IMR-90 (cell line): ENCODE measurements at regions not wholly inside any gene's neighbourhood (a gene's known extent, or its start where the extent isn't known, plus 50 kb on each side); places are given as distances from the start of the nearest gene placed in this dataset.

Source experiments
- ATAC-seq: fragments of 200-7000 bp; cut with Tn5 transposase; 2 replicates; pipeline ENCODE4 v1.9.1; 2020; ENCODE audit warnings: low read depth, mild to moderate bottlenecking, moderate library complexity
- BruUV-seq: library from RNA; stranded (reverse); fragments of 400-500 nt; replicated peaks from 2 replicates; lab custom pipeline; 2021; lab: Mats Ljungman, UMichigan
- CTCF ChIA-PET: fragments of 300-600 bp; formaldehyde crosslinking; extraction: SDS; loops from one replicate; lab custom pipeline; 2021; ENCODE audit warnings: antibody characterized with exemption; lab: Yijun Ruan, JAX
- POLR2A ChIA-PET: fragments of 300-600 bp; sonication (Branson Sonifier 250); formaldehyde crosslinking; loops from one replicate; lab custom pipeline; 2022; ENCODE audit warnings: antibody characterized with exemption; ENCODE audit not compliant: unreplicated experiment; lab: Charles Lee
- DNase-seq: peaks from one replicate; pipeline ENCODE4 v3.0.0; 2013
- H2AFZ ChIP-seq: replicated peaks from 2 replicates; pipeline ENCODE3; 2013; ENCODE audit warnings: low read length, mild to moderate bottlenecking; ENCODE audit not compliant: poor library complexity
- H2AK5ac ChIP-seq: 2 replicates; pipeline ENCODE4 v1.6.1; 2013; ENCODE audit warnings: low read depth, low read length, inconsistent platforms
- H2AK9ac ChIP-seq: replicated peaks from 2 replicates; pipeline ENCODE3; 2013; ENCODE audit warnings: mild to moderate bottlenecking, low read depth, low read length, moderate library complexity; ENCODE audit not compliant: poor library complexity
- H2BK120ac ChIP-seq: 2 replicates; pipeline ENCODE4 v1.6.1; 2013; ENCODE audit warnings: low read depth, low read length, inconsistent platforms
- H2BK15ac ChIP-seq: 3 replicates; pipeline ENCODE4 v1.6.1; 2013; ENCODE audit warnings: low read depth, low read length, inconsistent platforms
- H2BK20ac ChIP-seq: 2 replicates; pipeline ENCODE4 v1.6.1; 2013; ENCODE audit warnings: low read depth, mild to moderate bottlenecking, inconsistent platforms, low read length, moderate library complexity
- H2BK5ac ChIP-seq: 2 replicates; pipeline ENCODE4 v1.6.1; 2013; ENCODE audit warnings: mild to moderate bottlenecking, low read depth, low read length, inconsistent platforms; ENCODE audit not compliant: poor library complexity, severe bottlenecking
- H3K14ac ChIP-seq: replicated peaks from 2 replicates; pipeline ENCODE4 v1.6.1; 2013; ENCODE audit warnings: low read depth, low read length, inconsistent platforms
- H3K18ac ChIP-seq: 2 replicates; pipeline ENCODE4 v1.6.1; 2013; ENCODE audit warnings: low read depth, low read length, control low read depth
- H3K23ac ChIP-seq: 2 replicates; pipeline ENCODE4 v1.6.1; 2013; ENCODE audit warnings: low read depth, low read length, inconsistent platforms
- H3K27ac ChIP-seq: 2 replicates; pipeline ENCODE4 v1.5.1; 2013; ENCODE audit warnings: mild to moderate bottlenecking, control low read depth, low read length; ENCODE audit not compliant: insufficient read depth
- H3K27me3 ChIP-seq: 2 replicates; pipeline ENCODE4 v1.6.1; 2013; ENCODE audit warnings: low read length; ENCODE audit not compliant: control insufficient read depth, insufficient read depth
- H3K36me3 ChIP-seq: 2 replicates; pipeline ENCODE4 v1.6.1; 2013; ENCODE audit warnings: low read length, mixed read lengths; ENCODE audit not compliant: control insufficient read depth, insufficient read depth
- H3K4ac ChIP-seq: 2 replicates; pipeline ENCODE4 v1.6.1; 2013; ENCODE audit warnings: low read depth, low read length, inconsistent platforms
- H3K4me1 ChIP-seq: 2 replicates; pipeline ENCODE4 v1.6.1; 2013; ENCODE audit warnings: low read length, mixed read lengths; ENCODE audit not compliant: control insufficient read depth, insufficient read depth
- H3K4me2 ChIP-seq: 2 replicates; pipeline ENCODE4 v1.6.1; 2013; ENCODE audit warnings: low read depth, mild to moderate bottlenecking, control low read depth, low read length, moderate library complexity
- H3K4me3 ChIP-seq: 2 replicates; pipeline ENCODE4 v1.5.1; 2013; ENCODE audit warnings: low read depth, mild to moderate bottlenecking, control low read depth, low read length, moderate library complexity; ENCODE audit not compliant: insufficient read depth
- H3K56ac ChIP-seq: 2 replicates; pipeline ENCODE4 v1.6.1; 2013; ENCODE audit warnings: low read length, inconsistent platforms; ENCODE audit not compliant: insufficient read depth; ENCODE audit errors: extremely low read depth
- H3K79me1 ChIP-seq, 2 experiments: 2 replicates each; pipeline ENCODE4 v1.6.1; 2013; ENCODE audit warnings: low read length in 2 of 2, inconsistent platforms in 1 of 2, low read depth in 1 of 2
- H3K9ac ChIP-seq: 2 replicates; pipeline ENCODE4 v1.6.1; 2013; ENCODE audit warnings: low read depth, low read length, control low read depth
- H3K9me1 ChIP-seq: 2 replicates; pipeline ENCODE4 v1.6.1; 2013; ENCODE audit warnings: low read length, inconsistent platforms; ENCODE audit not compliant: insufficient read depth
- H3K9me3 ChIP-seq: 2 replicates; pipeline ENCODE4 v1.6.1; 2013; ENCODE audit warnings: low read length; ENCODE audit not compliant: control insufficient read depth, insufficient read depth
- H4K20me1 ChIP-seq: 2 replicates; pipeline ENCODE4 v1.6.1; 2013; ENCODE audit warnings: low read length, inconsistent platforms; ENCODE audit not compliant: insufficient read depth
- H4K5ac ChIP-seq: 2 replicates; pipeline ENCODE4 v1.6.1; 2013; ENCODE audit warnings: mild to moderate bottlenecking, low read depth, low read length, control low read depth
- H4K8ac ChIP-seq, 2 experiments: 2 replicates each; pipeline ENCODE4 v1.6.1; 2013; ENCODE audit warnings: low read depth in 2 of 2, low read length in 2 of 2, control low read depth in 1 of 2, inconsistent platforms in 1 of 2
- H4K91ac ChIP-seq: 2 replicates; pipeline ENCODE4 v1.6.1; 2013; ENCODE audit warnings: low read depth, low read length, inconsistent platforms; ENCODE audit not compliant: insufficient read depth
- BHLHE40 ChIP-seq: fragments of 150-350 bp; IDR thresholded peaks from 2 replicates; pipeline ENCODE4 v1.6.1; 2016; ENCODE audit warnings: mild to moderate bottlenecking, low read depth, low read length
- CEBPB ChIP-seq: IDR thresholded peaks from 2 replicates; pipeline ENCODE4 v1.6.1; 2012; ENCODE audit warnings: low read depth, low read length, improper control_type of control experiment
- CHD1 ChIP-seq: IDR thresholded peaks from 2 replicates; pipeline ENCODE4 v1.6.1; 2012; ENCODE audit warnings: low read depth, low read length, improper control_type of control experiment
- FOS ChIP-seq: fragments of 150-350 bp; IDR thresholded peaks from 2 replicates; pipeline ENCODE4 v1.6.1; 2016; ENCODE audit warnings: low read depth, low read length
- MAFK ChIP-seq: IDR thresholded peaks from 2 replicates; pipeline ENCODE4 v1.6.1; 2012; ENCODE audit warnings: low read depth, low read length, improper control_type of control experiment
- MAZ ChIP-seq: IDR thresholded peaks from 2 replicates; pipeline ENCODE4 v1.6.1; 2012; ENCODE audit warnings: low read depth, mild to moderate bottlenecking, low read length, improper control_type of control experiment, moderate library complexity, borderline replicate concordance
- MXI1 ChIP-seq: IDR thresholded peaks from 2 replicates; pipeline ENCODE4 v1.6.1; 2012; ENCODE audit warnings: low read depth, mild to moderate bottlenecking, low read length, moderate library complexity, borderline replicate concordance
- NFE2L2 ChIP-seq: fragments of 150-350 bp; IDR thresholded peaks from 2 replicates; pipeline ENCODE4 v1.6.1; 2016; ENCODE audit warnings: low read depth, mild to moderate bottlenecking, low read length
- RCOR1 ChIP-seq: IDR thresholded peaks from 2 replicates; pipeline ENCODE4 v1.6.1; 2012; ENCODE audit warnings: mild to moderate bottlenecking, low read length, improper control_type of control experiment; ENCODE audit not compliant: insufficient replicate concordance
- RFX5 ChIP-seq: IDR thresholded peaks from 2 replicates; pipeline ENCODE4 v1.8.0; 2012; ENCODE audit warnings: low read depth, mild to moderate bottlenecking, low read length, moderate library complexity
- SMC3 ChIP-seq: fragments of 150-350 bp; IDR thresholded peaks from 2 replicates; pipeline ENCODE4 v1.6.1; 2016; ENCODE audit warnings: low read depth, mild to moderate bottlenecking, antibody characterized with exemption, low read length, moderate library complexity
- WGBS, 2 experiments: methylation state at CpG; one replicate each; pipeline versions ENCODE4 v1.1.5 to v1.1.7; 2013; ENCODE audit warnings: missing lambda C conversion rate in 2 of 2; ENCODE audit not compliant: insufficient read length in 1 of 2; ENCODE audit errors: extremely low coverage in 2 of 2; 5-methylcytosine and 5-hydroxymethylcytosine counted together
- dilution Hi-C: fragments of 300-500 bp; cut with HindIII; formaldehyde crosslinking; loops from one replicate; pipeline ENCODE4 v1.14.3; 2018; ENCODE audit warnings: low sequenced_read_pairs; ENCODE audit not compliant: unreplicated experiment
- in situ Hi-C: fragments of 300-500 bp; cut with MboI; formaldehyde crosslinking; loops from 3 replicates; pipeline ENCODE4 v1.14.3; 2019; ENCODE audit warnings: low sequenced_read_pairs, inconsistent platforms, mixed read lengths
- intact Hi-C: fragments of 100-400 bp; cut with micrococcal nuclease; formaldehyde crosslinking; loops from 2 replicates; pipeline ENCODE4 v1.10.0; 2022
- TF ChIP-seq, protein P1 (sequence below): fragments of 150-350 bp; IDR thresholded peaks from 2 replicates; pipeline ENCODE4 v1.6.1; 2016; ENCODE audit warnings: low read depth, mild to moderate bottlenecking, low read length, moderate library complexity, borderline replicate concordance
- TF ChIP-seq, protein P2 (sequence below): fragments of 150-350 bp; IDR thresholded peaks from 2 replicates; pipeline ENCODE4 v1.6.1; 2017; ENCODE audit warnings: mild to moderate bottlenecking, antibody characterized with exemption, low read length, low read depth
- TF ChIP-seq, protein P3 (sequence below): conservative IDR thresholded peaks from 2 replicates; pipeline ENCODE4 v1.5.1; 2012; ENCODE audit warnings: mild to moderate bottlenecking, low read depth, low read length, improper control_type of control experiment

DNA sequence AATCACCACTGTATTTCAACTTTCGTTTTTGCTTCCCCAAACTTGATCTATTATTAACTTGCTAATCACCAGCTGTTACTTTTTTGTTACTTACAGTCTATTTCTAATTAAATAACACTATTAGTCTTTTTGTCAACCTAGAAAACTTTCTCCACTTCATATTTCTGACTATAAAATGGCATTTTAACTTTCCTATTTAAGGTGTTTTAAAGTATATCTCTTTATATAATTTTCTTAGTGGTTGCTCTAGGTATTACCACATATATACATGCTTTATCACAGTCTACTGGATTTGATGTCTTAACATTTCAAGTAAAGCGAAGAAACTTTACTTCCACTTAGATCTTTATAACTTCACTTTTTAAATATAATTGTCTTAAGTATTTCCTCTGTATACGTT, 421.2 kb downstream of the DCAF12L2 start:
- H2BK15ac ChIP-seq: no peak overlapping the region
- no peak overlapping the region for H2BK120ac ChIP-seq
- no peak overlapping the region for H2BK20ac ChIP-seq
- no peak overlapping the region for H2BK5ac ChIP-seq
- no peaks in the 10 kb centered on the region for H3K9me1 ChIP-seq
- no peak overlapping the region for H3K9ac ChIP-seq
- H4K5ac ChIP-seq: no peak overlapping the region
- H3K23ac ChIP-seq: no peak overlapping the region
- H3K18ac ChIP-seq: no peak overlapping the region
- POLR2A ChIA-PET: no interaction called here
- H3K14ac ChIP-seq: no peak overlapping the region
- no peaks in the 10 kb centered on the region for H3K36me3 ChIP-seq
- H3K4me2 ChIP-seq: no peak overlapping the region
- in situ Hi-C loops (no loop called here), intact Hi-C loops (no loop called here), dilution Hi-C loops (no loop called here)
- H3K4me3 ChIP-seq: no peak overlapping the region
- no peak for ATAC-seq
- no peak overlapping the region for H4K91ac ChIP-seq
- no peak overlapping the region for H2AK5ac ChIP-seq
- no peak overlapping the region for H3K4ac ChIP-seq
- H2AK9ac ChIP-seq: no peak overlapping the region
- no peaks in the 10 kb centered on the region for H3K27me3 ChIP-seq
- H2AFZ ChIP-seq: no peak overlapping the region
- H4K20me1 ChIP-seq: no peaks in the 10 kb centered on the region
- H3K9me3 ChIP-seq: no peaks in the 10 kb centered on the region
- CTCF ChIA-PET: no interaction called here
- no peak overlapping the region for H4K8ac ChIP-seq
- TF ChIP-seq BHLHE40 (no peak), RCOR1 (no peak), SMC3 (no peak), CHD1 (no peak), CEBPB (no peak), MAFK (no peak), NFE2L2 (no peak), MXI1 (no peak), FOS (no peak), MAZ (no peak), RFX5 (no peak)
- TF ChIP-seq, protein P1, sequence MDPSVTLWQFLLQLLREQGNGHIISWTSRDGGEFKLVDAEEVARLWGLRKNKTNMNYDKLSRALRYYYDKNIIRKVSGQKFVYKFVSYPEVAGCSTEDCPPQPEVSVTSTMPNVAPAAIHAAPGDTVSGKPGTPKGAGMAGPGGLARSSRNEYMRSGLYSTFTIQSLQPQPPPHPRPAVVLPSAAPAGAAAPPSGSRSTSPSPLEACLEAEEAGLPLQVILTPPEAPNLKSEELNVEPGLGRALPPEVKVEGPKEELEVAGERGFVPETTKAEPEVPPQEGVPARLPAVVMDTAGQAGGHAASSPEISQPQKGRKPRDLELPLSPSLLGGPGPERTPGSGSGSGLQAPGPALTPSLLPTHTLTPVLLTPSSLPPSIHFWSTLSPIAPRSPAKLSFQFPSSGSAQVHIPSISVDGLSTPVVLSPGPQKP: no peak
- TF ChIP-seq, protein P2, sequence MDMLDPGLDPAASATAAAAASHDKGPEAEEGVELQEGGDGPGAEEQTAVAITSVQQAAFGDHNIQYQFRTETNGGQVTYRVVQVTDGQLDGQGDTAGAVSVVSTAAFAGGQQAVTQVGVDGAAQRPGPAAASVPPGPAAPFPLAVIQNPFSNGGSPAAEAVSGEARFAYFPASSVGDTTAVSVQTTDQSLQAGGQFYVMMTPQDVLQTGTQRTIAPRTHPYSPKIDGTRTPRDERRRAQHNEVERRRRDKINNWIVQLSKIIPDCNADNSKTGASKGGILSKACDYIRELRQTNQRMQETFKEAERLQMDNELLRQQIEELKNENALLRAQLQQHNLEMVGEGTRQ: no peak
- TF ChIP-seq, protein P3, sequence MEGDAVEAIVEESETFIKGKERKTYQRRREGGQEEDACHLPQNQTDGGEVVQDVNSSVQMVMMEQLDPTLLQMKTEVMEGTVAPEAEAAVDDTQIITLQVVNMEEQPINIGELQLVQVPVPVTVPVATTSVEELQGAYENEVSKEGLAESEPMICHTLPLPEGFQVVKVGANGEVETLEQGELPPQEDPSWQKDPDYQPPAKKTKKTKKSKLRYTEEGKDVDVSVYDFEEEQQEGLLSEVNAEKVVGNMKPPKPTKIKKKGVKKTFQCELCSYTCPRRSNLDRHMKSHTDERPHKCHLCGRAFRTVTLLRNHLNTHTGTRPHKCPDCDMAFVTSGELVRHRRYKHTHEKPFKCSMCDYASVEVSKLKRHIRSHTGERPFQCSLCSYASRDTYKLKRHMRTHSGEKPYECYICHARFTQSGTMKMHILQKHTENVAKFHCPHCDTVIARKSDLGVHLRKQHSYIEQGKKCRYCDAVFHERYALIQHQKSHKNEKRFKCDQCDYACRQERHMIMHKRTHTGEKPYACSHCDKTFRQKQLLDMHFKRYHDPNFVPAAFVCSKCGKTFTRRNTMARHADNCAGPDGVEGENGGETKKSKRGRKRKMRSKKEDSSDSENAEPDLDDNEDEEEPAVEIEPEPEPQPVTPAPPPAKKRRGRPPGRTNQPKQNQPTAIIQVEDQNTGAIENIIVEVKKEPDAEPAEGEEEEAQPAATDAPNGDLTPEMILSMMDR: no peak
- no peak for DNase-seq
- no peak overlapping the region for H3K56ac ChIP-seq
- H3K27ac ChIP-seq: no peak overlapping the region
- BruUV-seq: no TSS peak
- no peaks in the 10 kb centered on the region for H3K79me1 ChIP-seq
- no peaks in the 10 kb centered on the region for H3K4me1 ChIP-seq
- no CpG with 5 or more reads among the region's 3 CpGs for WGBS, 2 experiments
